ENCODE measurements at regions not wholly inside any gene's neighbourhood (a gene's known extent, or its start where the extent isn't known, plus 50 kb on each side); places are given as distances from the start of the nearest gene placed in this dataset.

DNA sequence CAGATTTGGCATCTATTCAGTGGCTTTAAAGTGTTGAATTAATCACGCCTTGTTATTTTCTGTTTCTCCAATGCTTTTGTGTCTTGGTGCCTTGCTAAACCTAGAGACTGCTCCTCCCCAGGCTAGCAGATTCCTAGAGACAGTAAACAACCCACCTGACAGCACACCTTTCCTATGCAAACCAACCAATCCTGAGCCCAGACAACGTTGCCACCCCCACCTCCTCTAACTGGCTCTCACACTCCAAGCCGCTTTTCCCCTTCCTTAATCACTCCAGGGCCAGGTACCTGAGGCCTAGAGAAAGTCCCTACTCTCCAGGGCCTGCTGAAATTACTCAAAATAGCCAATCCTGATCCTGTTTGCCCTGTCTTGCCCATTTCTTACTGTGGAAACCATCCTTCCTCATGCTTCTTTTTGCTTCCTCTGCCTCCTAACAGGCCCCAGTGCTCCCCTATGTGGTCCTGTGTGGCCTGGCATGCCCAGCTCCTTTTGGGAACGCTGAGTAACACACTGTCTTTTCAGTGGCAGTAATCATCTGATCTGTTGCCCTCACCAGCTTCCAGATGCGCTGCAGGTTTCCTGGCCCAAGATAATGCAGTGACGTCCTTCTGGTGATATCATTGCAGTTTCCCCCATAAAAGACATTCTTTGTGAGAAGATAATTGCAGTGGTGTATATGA lies 53.4 kb downstream of the GAS1 start:
- H3K4me3 ChIP-seq = no peak overlapping the region
- no peaks in the 10 kb centered on the region for H3K27me3 ChIP-seq
- 80 to 83% methylated on average over 6 of the region's 6 CpGs for WGBS, 2 donors
- no peaks in the 10 kb centered on the region for H3K36me3 ChIP-seq (ENCODE audit: low read depth, missing control alignments)
- intact Hi-C loops (cut with DNase I; ENCODE audit: low total_unique reads) = no loop called here
- no peaks in the 10 kb centered on the region for H3K4me1 ChIP-seq
- H3K9me3 ChIP-seq = no peaks in the 10 kb centered on the region
- H3K27ac ChIP-seq = no peak overlapping the region
- TF ChIP-seq, protein P1, sequence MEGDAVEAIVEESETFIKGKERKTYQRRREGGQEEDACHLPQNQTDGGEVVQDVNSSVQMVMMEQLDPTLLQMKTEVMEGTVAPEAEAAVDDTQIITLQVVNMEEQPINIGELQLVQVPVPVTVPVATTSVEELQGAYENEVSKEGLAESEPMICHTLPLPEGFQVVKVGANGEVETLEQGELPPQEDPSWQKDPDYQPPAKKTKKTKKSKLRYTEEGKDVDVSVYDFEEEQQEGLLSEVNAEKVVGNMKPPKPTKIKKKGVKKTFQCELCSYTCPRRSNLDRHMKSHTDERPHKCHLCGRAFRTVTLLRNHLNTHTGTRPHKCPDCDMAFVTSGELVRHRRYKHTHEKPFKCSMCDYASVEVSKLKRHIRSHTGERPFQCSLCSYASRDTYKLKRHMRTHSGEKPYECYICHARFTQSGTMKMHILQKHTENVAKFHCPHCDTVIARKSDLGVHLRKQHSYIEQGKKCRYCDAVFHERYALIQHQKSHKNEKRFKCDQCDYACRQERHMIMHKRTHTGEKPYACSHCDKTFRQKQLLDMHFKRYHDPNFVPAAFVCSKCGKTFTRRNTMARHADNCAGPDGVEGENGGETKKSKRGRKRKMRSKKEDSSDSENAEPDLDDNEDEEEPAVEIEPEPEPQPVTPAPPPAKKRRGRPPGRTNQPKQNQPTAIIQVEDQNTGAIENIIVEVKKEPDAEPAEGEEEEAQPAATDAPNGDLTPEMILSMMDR (IDR thresholded peaks at IDR 0.05) = no peak
- no peak for TF ChIP-seq POLR2A (IDR thresholded peaks at IDR 0.05)
- DNase-seq = peak; percentile 15

DNA sequence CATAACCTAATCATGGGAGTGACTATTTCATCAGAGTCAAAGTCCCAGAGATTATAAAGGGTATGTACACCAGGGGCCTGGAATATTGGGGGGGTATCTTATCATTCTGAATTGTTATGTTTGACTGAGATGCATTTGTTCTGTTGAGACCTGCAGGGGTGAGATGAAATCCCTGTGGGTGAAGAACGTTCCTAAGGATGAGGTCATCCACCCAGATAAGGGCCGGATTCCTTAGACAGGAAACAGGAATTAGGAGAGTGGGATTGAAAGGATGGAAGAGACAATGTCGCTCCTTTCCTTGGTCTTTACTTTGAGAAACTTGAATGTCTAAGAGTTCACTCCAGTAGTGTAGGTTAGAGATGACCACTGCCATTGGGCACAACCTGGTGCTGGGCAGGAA lies 54.7 kb downstream of the GAS1 start:
- WGBS, 2 donors = 51 to 69% methylated on average over 3 of the region's 3 CpGs
- Histone ChIP-seq H3K27ac (no peak overlapping the region), H3K9me3 (no peaks in the 10 kb centered on the region), H3K36me3 (ENCODE audit: low read depth, missing control alignments) (no peaks in the 10 kb centered on the region), H3K4me3 (no peak overlapping the region), H3K4me1 (no peaks in the 10 kb centered on the region), H3K27me3 (no peaks in the 10 kb centered on the region)
- no peak for TF ChIP-seq POLR2A (IDR thresholded peaks at IDR 0.05)
- TF ChIP-seq, protein P1 (IDR thresholded peaks at IDR 0.05) = no peak
- no peak for DNase-seq
- intact Hi-C loops (cut with DNase I; ENCODE audit: low total_unique reads) = no loop called here

DNA sequence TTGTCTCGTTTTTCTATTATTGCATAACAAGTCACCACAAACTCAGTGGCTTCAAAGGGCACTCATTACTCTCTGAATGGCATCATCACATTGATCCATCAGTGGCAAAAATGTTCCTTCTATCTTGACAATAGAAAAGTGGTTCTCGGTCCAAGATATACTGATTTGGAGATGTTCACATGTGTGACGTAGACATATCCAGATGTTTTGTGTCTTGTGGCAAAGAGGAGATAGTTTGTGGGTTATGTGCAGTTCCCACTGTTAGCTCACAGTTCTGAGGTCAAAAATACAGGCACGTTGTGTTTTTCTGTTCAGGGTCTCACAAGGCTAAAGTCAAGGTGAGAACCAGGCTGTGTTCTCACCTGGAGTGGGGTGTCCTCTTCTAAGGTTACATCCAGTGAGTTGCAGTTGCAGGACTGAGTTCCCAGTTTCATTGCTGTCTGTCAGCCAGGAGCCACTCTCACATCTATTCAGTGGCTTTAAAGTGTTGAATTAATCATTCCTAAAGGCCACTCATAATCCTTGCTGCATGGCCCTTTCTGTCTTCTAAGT lies 55.3 kb downstream of the GAS1 start:
- 80 to 85% methylated on average over 4 of the region's 4 CpGs for WGBS, 2 donors
- H3K36me3 ChIP-seq (ENCODE audit: low read depth, missing control alignments) = no peaks in the 10 kb centered on the region
- intact Hi-C loops (cut with DNase I; ENCODE audit: low total_unique reads) = no loop called here
- no peaks in the 10 kb centered on the region for H3K27me3 ChIP-seq
- TF ChIP-seq, protein P1 (IDR thresholded peaks at IDR 0.05) = no peak
- no peak for TF ChIP-seq POLR2A (IDR thresholded peaks at IDR 0.05)
- H3K9me3 ChIP-seq = no peaks in the 10 kb centered on the region
- H3K4me1 ChIP-seq = no peaks in the 10 kb centered on the region
- H3K4me3 ChIP-seq = no peak overlapping the region
- no peak for DNase-seq
- no peak overlapping the region for H3K27ac ChIP-seq

DNA sequence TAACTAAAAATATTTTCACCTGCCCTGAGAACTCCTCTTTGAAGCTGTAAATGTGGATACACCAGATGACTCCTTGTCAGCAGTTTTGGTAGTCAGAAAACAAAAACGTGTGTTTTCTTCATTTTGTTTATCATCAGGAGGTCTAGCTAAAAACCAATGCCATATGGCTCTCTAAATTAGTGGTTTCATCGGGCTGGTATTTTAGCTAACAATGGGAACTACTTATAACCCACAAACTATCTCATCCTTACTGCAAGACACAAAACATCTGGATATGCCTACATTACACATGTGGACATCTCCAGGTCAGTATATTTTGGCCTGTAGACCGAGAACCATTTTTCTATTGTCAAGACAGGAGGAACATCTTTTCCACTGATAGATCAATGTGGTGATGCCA lies 56.2 kb downstream of the GAS1 start:
- Histone ChIP-seq H3K27me3 (no peaks in the 10 kb centered on the region), H3K36me3 (ENCODE audit: low read depth, missing control alignments) (no peaks in the 10 kb centered on the region), H3K4me1 (no peaks in the 10 kb centered on the region), H3K4me3 (no peak overlapping the region), H3K9me3 (no peaks in the 10 kb centered on the region), H3K27ac (no peak overlapping the region)
- intact Hi-C loops (cut with DNase I; ENCODE audit: low total_unique reads) = no loop called here
- WGBS, 2 donors = 52 to 80% methylated on average over 3 of the region's 3 CpGs
- TF ChIP-seq, protein P1 (IDR thresholded peaks at IDR 0.05) = no peak
- no peak for TF ChIP-seq POLR2A (IDR thresholded peaks at IDR 0.05)
- no peak for DNase-seq

DNA sequence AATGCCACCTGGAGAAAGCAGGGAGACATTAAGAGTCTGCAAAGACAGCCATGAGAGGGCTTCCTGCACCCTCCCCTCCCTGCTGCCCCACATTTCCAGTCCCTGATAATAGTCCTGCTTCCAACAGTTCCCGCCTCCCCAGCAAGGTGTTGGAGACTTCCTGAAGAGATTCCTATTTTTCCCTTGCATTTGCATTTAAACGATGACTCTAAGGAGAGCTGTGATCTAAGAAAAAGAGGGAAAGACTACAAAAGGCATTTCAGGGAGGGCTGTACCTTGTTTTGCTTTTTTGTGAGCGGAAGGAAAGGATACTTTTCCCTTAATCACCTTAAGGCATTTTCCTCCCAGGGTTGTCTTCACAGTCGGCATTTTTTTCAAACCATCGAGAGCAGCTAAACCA lies 62.1 kb downstream of the GAS1 start:
- Histone ChIP-seq H3K4me3 (no peak overlapping the region), H3K4me1 (no peaks in the 10 kb centered on the region), H3K9me3 (no peaks in the 10 kb centered on the region), H3K27ac (no peak overlapping the region), H3K36me3 (ENCODE audit: low read depth, missing control alignments) (no peaks in the 10 kb centered on the region), H3K27me3 (no peaks in the 10 kb centered on the region)
- DNase-seq = no peak
- intact Hi-C loops (cut with DNase I; ENCODE audit: low total_unique reads) = no loop called here
- TF ChIP-seq, protein P1 (IDR thresholded peaks at IDR 0.05) = no peak
- no peak for TF ChIP-seq POLR2A (IDR thresholded peaks at IDR 0.05)
- 67 to 88% methylated on average over 5 of the region's 5 CpGs for WGBS, 2 donors
